ENCODE measurements at regions not wholly inside any gene's neighbourhood (a gene's known extent, or its start where the extent isn't known, plus 50 kb on each side); places are given as distances from the start of the nearest gene placed in this dataset.

GRCh38 chr5:58403822-58404433, 56.0 kb downstream of the PLK2 start:
- Histone ChIP-seq H3K4me1 (ENCODE audit: insufficient read depth, low read length) (peaks cover 28% of the 10 kb centered on the region), H3K4me3 (ENCODE audit: low read length) (no peak overlapping the region), H3F3A (ENCODE audit: low read length, unreplicated experiment) (no peaks in the 10 kb centered on the region), H3K27ac (ENCODE audit: low read length) (no peak overlapping the region), H4K20me1 (ENCODE audit: low read length) (no peaks in the 10 kb centered on the region), H3K9ac (ENCODE audit: low read length) (no peak overlapping the region), H3K36me3 (ENCODE audit: low read depth, low read length) (no peaks in the 10 kb centered on the region), H3K4me2 (ENCODE audit: low read length) (no peak overlapping the region), H3K9me3 (ENCODE audit: low read length) (no peaks in the 10 kb centered on the region), H3K79me2 (ENCODE audit: low read length) (no peaks in the 10 kb centered on the region), H3K9me2 (replicated peaks; ENCODE audit: low read length) (no peaks in the 10 kb centered on the region), H3K27me3 (ENCODE audit: low read length) (no peaks in the 10 kb centered on the region), H2AFZ (ENCODE audit: low read length) (no peak overlapping the region)
- TF ChIP-seq EZH2phosphoT487 (IDR thresholded peaks at IDR 0.05; ENCODE audit: borderline replicate concordance, low read length) (no peak), CTCF (conservative IDR thresholded peaks at IDR 0.05; ENCODE audit: low read depth, low read length) (no peak), EZH2 (IDR thresholded peaks at IDR 0.05; ENCODE audit: low read length, unreplicated experiment) (no peak)
- DNase-seq (no peak), ATAC-seq (no peak)
- no TSS peak for BruUV-seq (replicated peaks)
- intact Hi-C loops (cut with micrococcal nuclease), result no loop called here
- ChIA-PET CTCF (no interaction called here), POLR2A (ENCODE audit: unreplicated experiment) (no interaction called here)

- no peaks in the 10 kb centered on the region for H3K79me2 ChIP-seq (ENCODE audit: low read length)
- no peak overlapping the region for H3K27ac ChIP-seq (ENCODE audit: low read length)
- no peak overlapping the region for H3K4me2 ChIP-seq (ENCODE audit: low read length)
- no peak overlapping the region for H3K4me3 ChIP-seq (ENCODE audit: low read length)
- H3K9me3 ChIP-seq (ENCODE audit: low read length), result no peaks in the 10 kb centered on the region
- ChIA-PET CTCF (no interaction called here), POLR2A (ENCODE audit: unreplicated experiment) (no interaction called here)
- H2AFZ ChIP-seq (ENCODE audit: low read length), result no peak overlapping the region
- no peak overlapping the region for H3K9ac ChIP-seq (ENCODE audit: low read length)
- no peaks in the 10 kb centered on the region for H3K36me3 ChIP-seq (ENCODE audit: low read depth, low read length)
- intact Hi-C loops (cut with micrococcal nuclease), result no loop called here
- TF ChIP-seq EZH2phosphoT487 (IDR thresholded peaks at IDR 0.05; ENCODE audit: borderline replicate concordance, low read length) (no peak), CTCF (conservative IDR thresholded peaks at IDR 0.05; ENCODE audit: low read depth, low read length) (no peak), EZH2 (IDR thresholded peaks at IDR 0.05; ENCODE audit: low read length, unreplicated experiment) (no peak)
- no TSS peak for BruUV-seq (replicated peaks)
- no peak for ATAC-seq
- no peaks in the 10 kb centered on the region for H3K27me3 ChIP-seq (ENCODE audit: low read length)
- H3K9me2 ChIP-seq (replicated peaks; ENCODE audit: low read length), result no peaks in the 10 kb centered on the region
- H3F3A ChIP-seq (ENCODE audit: low read length, unreplicated experiment), result no peaks in the 10 kb centered on the region
- no peak for DNase-seq
- peaks cover 6% of the 10 kb centered on the region for H3K4me1 ChIP-seq (ENCODE audit: insufficient read depth, low read length)
- H4K20me1 ChIP-seq (ENCODE audit: low read length), result no peaks in the 10 kb centered on the region
Measured at GRCh38 chr5:58401701-58402100, 58.2 kb downstream of the PLK2 start.

- intact Hi-C loops (cut with micrococcal nuclease), result no loop called here
- Histone ChIP-seq H3K4me2 (ENCODE audit: low read length) (no peak overlapping the region), H2AFZ (ENCODE audit: low read length) (no peak overlapping the region), H3K4me3 (ENCODE audit: low read length) (no peak overlapping the region), H3K9me3 (ENCODE audit: low read length) (no peaks in the 10 kb centered on the region), H3K27me3 (ENCODE audit: low read length) (no peaks in the 10 kb centered on the region), H3K4me1 (ENCODE audit: insufficient read depth, low read length) (no peaks in the 10 kb centered on the region), H3K36me3 (ENCODE audit: low read depth, low read length) (no peaks in the 10 kb centered on the region), H3K9ac (ENCODE audit: low read length) (no peak overlapping the region), H4K20me1 (ENCODE audit: low read length) (no peaks in the 10 kb centered on the region), H3K9me2 (replicated peaks; ENCODE audit: low read length) (no peaks in the 10 kb centered on the region), H3F3A (ENCODE audit: low read length, unreplicated experiment) (no peaks in the 10 kb centered on the region), H3K79me2 (ENCODE audit: low read length) (no peaks in the 10 kb centered on the region), H3K27ac (ENCODE audit: low read length) (no peak overlapping the region)
- ATAC-seq, result no peak
- no peak for TF ChIP-seq EZH2 (IDR thresholded peaks at IDR 0.05; ENCODE audit: low read length, unreplicated experiment)
- no peak for TF ChIP-seq CTCF (conservative IDR thresholded peaks at IDR 0.05; ENCODE audit: low read depth, low read length)
- no peak for TF ChIP-seq EZH2phosphoT487 (IDR thresholded peaks at IDR 0.05; ENCODE audit: borderline replicate concordance, low read length)
- ChIA-PET CTCF (no interaction called here), POLR2A (ENCODE audit: unreplicated experiment) (no interaction called here)
- DNase-seq, result no peak
- BruUV-seq (replicated peaks), result no TSS peak
Measured at GRCh38 chr5:58400737-58401136, 59.1 kb downstream of the PLK2 start.

Data from PC-3 (cell line).